H9 (cell line): ENCODE measurements at regions not wholly inside any gene's neighbourhood (a gene's known extent, or its start where the extent isn't known, plus 50 kb on each side); places are given as distances from the start of the nearest gene placed in this dataset.

Experiments used
- DNase-seq: peaks from one replicate; pipeline ENCODE4 v3.0.0-alpha.2; 2017
- H2AFZ ChIP-seq: one replicate; pipeline ENCODE4 v1.6.1; 2013; ENCODE audit warnings: mild to moderate bottlenecking, low read length, control low read depth, moderate library complexity
- H2AK5ac ChIP-seq: 2 replicates; pipeline ENCODE4 v1.6.1; 2013; ENCODE audit warnings: low read length, control low read depth, mixed read lengths; ENCODE audit not compliant: insufficient read length
- H2BK120ac ChIP-seq: one replicate; pipeline ENCODE4 v1.6.1; 2013; ENCODE audit warnings: low read depth, mild to moderate bottlenecking, low read length, control low read depth, inconsistent platforms; ENCODE audit not compliant: poor library complexity, severe bottlenecking
- H2BK12ac ChIP-seq: 2 replicates; pipeline ENCODE4 v1.6.1; 2013; ENCODE audit warnings: low read length, control low read depth, mixed read lengths, low read depth; ENCODE audit not compliant: insufficient read length
- H2BK15ac ChIP-seq: 2 replicates; pipeline ENCODE4 v1.6.1; 2013; ENCODE audit warnings: low read depth, low read length, control low read depth
- H2BK20ac ChIP-seq: one replicate; pipeline ENCODE4 v1.6.1; 2013; ENCODE audit warnings: low read depth, mild to moderate bottlenecking, low read length, control low read depth, inconsistent platforms; ENCODE audit not compliant: poor library complexity, severe bottlenecking
- H2BK5ac ChIP-seq: 2 replicates; pipeline ENCODE4 v1.6.1; 2013; ENCODE audit warnings: low read length, control low read depth, mixed read lengths; ENCODE audit not compliant: insufficient read length
- H3K14ac ChIP-seq: 2 replicates; pipeline ENCODE4 v1.6.1; 2013; ENCODE audit warnings: low read length, control low read depth; ENCODE audit not compliant: insufficient read depth
- H3K18ac ChIP-seq: 2 replicates; pipeline ENCODE4 v1.6.1; 2013; ENCODE audit warnings: low read depth, mild to moderate bottlenecking, mixed read lengths, low read length, control low read depth; ENCODE audit not compliant: insufficient read length
- H3K23ac ChIP-seq: 2 replicates; pipeline ENCODE4 v1.6.1; 2013; ENCODE audit warnings: low read length, control low read depth, mixed read lengths, low read depth; ENCODE audit not compliant: insufficient read length
- H3K23me2 ChIP-seq: 2 replicates; pipeline ENCODE4 v1.6.1; 2013; ENCODE audit warnings: low read depth, mild to moderate bottlenecking, mixed read lengths, low read length, control low read depth; ENCODE audit not compliant: insufficient read length, poor library complexity, severe bottlenecking
- H3K27ac ChIP-seq: 2 replicates; pipeline ENCODE4 v1.5.1; 2013; ENCODE audit warnings: low read length, control low read depth, mixed read lengths, low read depth; ENCODE audit not compliant: insufficient read length
- H3K27me3 ChIP-seq: 2 replicates; pipeline ENCODE4 v1.6.1; 2013; ENCODE audit warnings: low read length, control low read depth, inconsistent platforms; ENCODE audit not compliant: insufficient read depth
- H3K4ac ChIP-seq: 2 replicates; pipeline ENCODE4 v1.6.1; 2013; ENCODE audit warnings: low read depth, mild to moderate bottlenecking, control low read depth, inconsistent platforms, low read length, moderate library complexity
- H3K4me1 ChIP-seq: 2 replicates; pipeline ENCODE4 v1.6.1; 2013; ENCODE audit warnings: low read length, control low read depth, inconsistent platforms; ENCODE audit not compliant: insufficient read depth
- H3K4me2 ChIP-seq: 2 replicates; pipeline ENCODE4 v1.6.1; 2013; ENCODE audit warnings: low read length, control low read depth, mixed read lengths; ENCODE audit not compliant: insufficient read length, insufficient read depth
- H3K56ac ChIP-seq: 2 replicates; pipeline ENCODE4 v1.6.1; 2013; ENCODE audit warnings: low read depth, mild to moderate bottlenecking, mixed read lengths, low read length, control low read depth; ENCODE audit not compliant: insufficient read length
- H3K79me1 ChIP-seq: 2 replicates; pipeline ENCODE4 v1.6.1; 2013; ENCODE audit warnings: low read depth, mild to moderate bottlenecking, moderate library complexity, low read length, control low read depth, inconsistent platforms; ENCODE audit not compliant: insufficient read depth, poor library complexity, severe bottlenecking
- H3K79me2 ChIP-seq: 2 replicates; pipeline ENCODE4 v1.6.1; 2013; ENCODE audit warnings: low read length, control low read depth, inconsistent platforms; ENCODE audit not compliant: insufficient read depth
- H3K9ac ChIP-seq: 2 replicates; pipeline ENCODE4 v1.6.1; 2013; ENCODE audit warnings: low read length, control low read depth, mixed read lengths; ENCODE audit not compliant: insufficient read length; ENCODE audit errors: extremely low read depth
- H3K9me3 ChIP-seq: one replicate; pipeline ENCODE4 v1.6.1; 2013; ENCODE audit warnings: low read depth, low read length, inconsistent platforms; ENCODE audit not compliant: control insufficient read depth
- H3T11ph ChIP-seq: one replicate; pipeline ENCODE4 v1.6.1; 2013; ENCODE audit warnings: mild to moderate bottlenecking, low read length, control low read depth, inconsistent platforms
- H4K20me1 ChIP-seq: one replicate; pipeline ENCODE4 v1.6.1; 2013; ENCODE audit not compliant: control insufficient read depth, insufficient read length, insufficient read depth
- H4K5ac ChIP-seq: 2 replicates; pipeline ENCODE4 v1.6.1; 2013; ENCODE audit warnings: low read depth, mild to moderate bottlenecking, mixed read lengths, low read length, control low read depth; ENCODE audit not compliant: insufficient read length
- H4K8ac ChIP-seq: replicated peaks from 2 replicates; pipeline ENCODE4 v1.6.1; 2013; ENCODE audit warnings: low read length, control low read depth, mixed read lengths, low read depth; ENCODE audit not compliant: insufficient read length
- H4K91ac ChIP-seq: 2 replicates; pipeline ENCODE4 v1.6.1; 2013; ENCODE audit warnings: low read depth, mild to moderate bottlenecking, moderate library complexity, mixed read lengths, low read length, control low read depth; ENCODE audit not compliant: insufficient read length
- H3K27ac Mint-ChIP-seq, 3 experiments: 2 replicates in 2 of 3; 3 replicates in 1 of 3; pipeline ENCODE4 v1.8.0; 2020 to 2021; ENCODE audit warnings: mixed read lengths in 3 of 3, mild to moderate bottlenecking in 1 of 3, moderate library complexity in 1 of 3
- H3K27me3 Mint-ChIP-seq: 2 replicates; pipeline ENCODE4 v1.8.0; 2021; ENCODE audit warnings: low read depth, mild to moderate bottlenecking, moderate library complexity, mixed read lengths
- H3K36me3 Mint-ChIP-seq, 3 experiments: 2 replicates in 2 of 3; 3 replicates in 1 of 3; pipeline ENCODE4 v1.8.0; 2020 to 2021; ENCODE audit warnings: low read depth in 3 of 3, mixed read lengths in 3 of 3; ENCODE audit not compliant: insufficient read depth in 1 of 3
- H3K4me1 Mint-ChIP-seq, 2 experiments: 2 replicates each; pipeline ENCODE4 v1.8.0; 2020; ENCODE audit warnings: mixed read lengths in 2 of 2
- H3K4me3 Mint-ChIP-seq, 2 experiments: 2 replicates in 1 of 2; 3 replicates in 1 of 2; pipeline ENCODE4 v1.8.0; 2020 to 2021; ENCODE audit warnings: mild to moderate bottlenecking in 2 of 2, mixed read lengths in 2 of 2, moderate library complexity in 1 of 2
- H3K9me3 Mint-ChIP-seq, 2 experiments: 2 replicates in 1 of 2; 3 replicates in 1 of 2; pipeline ENCODE4 v1.8.0; 2020; ENCODE audit warnings: mild to moderate bottlenecking in 2 of 2, mixed read lengths in 2 of 2, moderate library complexity in 1 of 2
- WGBS: extraction: QIAGEN DNeasy Blood & Tissue Kit; methylation state at CpG from one replicate; pipeline ENCODE4 v1.1.7; 2013; ENCODE audit warnings: missing lambda C conversion rate, low lambda C conversion rate, mixed read lengths; ENCODE audit not compliant: insufficient read length; ENCODE audit errors: extremely low coverage; 5-methylcytosine and 5-hydroxymethylcytosine counted together
- TF ChIP-seq, protein P1 (sequence below): fragments of 200-600 bp; sonication (generic); conservative IDR thresholded peaks from 3 replicates; pipeline ENCODE4 v1.8.0; 2021; ENCODE audit warnings: antibody characterized with exemption, mild to moderate bottlenecking

DNA sequence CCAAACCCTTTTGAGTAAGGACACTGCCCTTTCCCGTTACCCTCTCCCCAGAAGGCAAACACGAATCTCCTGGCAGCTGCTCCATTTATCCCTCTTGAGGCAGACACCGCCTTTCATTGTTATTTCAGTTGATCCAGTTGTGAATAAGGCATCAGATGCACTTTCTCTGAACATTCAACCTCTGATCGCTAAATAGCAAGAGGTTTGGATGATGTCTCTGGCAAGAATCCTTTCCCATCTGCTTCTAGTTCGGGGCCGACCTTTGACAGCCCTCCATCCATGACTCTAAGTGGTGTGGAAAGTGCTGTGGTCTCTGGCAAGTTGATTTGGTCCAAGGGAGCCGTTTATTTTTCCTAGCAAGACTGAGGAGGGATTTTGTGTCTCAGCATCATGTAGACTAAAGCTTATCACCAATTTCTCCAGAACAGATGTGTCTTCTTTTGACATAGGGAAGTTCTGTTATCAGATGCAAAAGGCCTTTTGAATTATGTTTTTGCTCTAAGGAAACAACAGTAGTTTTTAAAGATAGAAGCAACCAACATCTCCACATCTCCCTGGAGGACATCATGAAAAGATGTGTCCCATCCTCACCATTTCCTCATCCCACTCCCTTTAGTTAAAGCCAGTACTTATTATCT lies 123.6 kb downstream of the CCDC34 start:
- no peak overlapping the region for H3K14ac ChIP-seq
- H3K4me1 ChIP-seq: no peaks in the 10 kb centered on the region
- H3K23me2 ChIP-seq: no peaks in the 10 kb centered on the region
- Mint-ChIP-seq H3K27ac (no peak overlapping the region), H3K4me3 (no peak overlapping the region), H3K36me3 (0 out of 7 replicates have a peak, but pooled peaks cover 0 to 6% (median 0%) of the 10 kb centered on the region in 3 experiments), H3K4me1 (peaks cover 15 to 17% of the 10 kb centered on the region in 2 experiments), H3K9me3 (no peaks in the 10 kb centered on the region; a peak in 1 of 5 replicates), H3K27me3 (peaks cover 3% of the 10 kb centered on the region; the same call in 1 of the 2 replicates)
- H3K23ac ChIP-seq: no peak overlapping the region
- TF ChIP-seq, protein P1, sequence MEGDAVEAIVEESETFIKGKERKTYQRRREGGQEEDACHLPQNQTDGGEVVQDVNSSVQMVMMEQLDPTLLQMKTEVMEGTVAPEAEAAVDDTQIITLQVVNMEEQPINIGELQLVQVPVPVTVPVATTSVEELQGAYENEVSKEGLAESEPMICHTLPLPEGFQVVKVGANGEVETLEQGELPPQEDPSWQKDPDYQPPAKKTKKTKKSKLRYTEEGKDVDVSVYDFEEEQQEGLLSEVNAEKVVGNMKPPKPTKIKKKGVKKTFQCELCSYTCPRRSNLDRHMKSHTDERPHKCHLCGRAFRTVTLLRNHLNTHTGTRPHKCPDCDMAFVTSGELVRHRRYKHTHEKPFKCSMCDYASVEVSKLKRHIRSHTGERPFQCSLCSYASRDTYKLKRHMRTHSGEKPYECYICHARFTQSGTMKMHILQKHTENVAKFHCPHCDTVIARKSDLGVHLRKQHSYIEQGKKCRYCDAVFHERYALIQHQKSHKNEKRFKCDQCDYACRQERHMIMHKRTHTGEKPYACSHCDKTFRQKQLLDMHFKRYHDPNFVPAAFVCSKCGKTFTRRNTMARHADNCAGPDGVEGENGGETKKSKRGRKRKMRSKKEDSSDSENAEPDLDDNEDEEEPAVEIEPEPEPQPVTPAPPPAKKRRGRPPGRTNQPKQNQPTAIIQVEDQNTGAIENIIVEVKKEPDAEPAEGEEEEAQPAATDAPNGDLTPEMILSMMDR: no peak
- no peak overlapping the region for H3K4me2 ChIP-seq
- H4K5ac ChIP-seq: no peak overlapping the region
- WGBS: no CpG with 5 or more reads among the region's 7 CpGs
- no peak overlapping the region for H4K91ac ChIP-seq
- H3K79me1 ChIP-seq: no peaks in the 10 kb centered on the region
- no peaks in the 10 kb centered on the region for H3K27me3 ChIP-seq
- no peak overlapping the region for H2BK20ac ChIP-seq
- H2AFZ ChIP-seq: no peak overlapping the region
- no peak overlapping the region for H3K18ac ChIP-seq
- no peak for DNase-seq
- no peak overlapping the region for H2AK5ac ChIP-seq
- no peak overlapping the region for H4K8ac ChIP-seq
- H2BK5ac ChIP-seq: no peak overlapping the region
- H3K56ac ChIP-seq: no peak overlapping the region
- H3K9me3 ChIP-seq: no peaks in the 10 kb centered on the region
- H3K4ac ChIP-seq: no peak overlapping the region
- no peak overlapping the region for H2BK15ac ChIP-seq
- no peak overlapping the region for H3K9ac ChIP-seq
- H3K79me2 ChIP-seq: no peaks in the 10 kb centered on the region
- H4K20me1 ChIP-seq: no peaks in the 10 kb centered on the region
- no peak overlapping the region for H2BK120ac ChIP-seq
- H2BK12ac ChIP-seq: no peak overlapping the region
- H3K27ac ChIP-seq: no peak overlapping the region
- H3T11ph ChIP-seq: no peak overlapping the region
